Vagina (tissue), 2 donors: ENCODE measurements at regions not wholly inside any gene's neighbourhood (a gene's known extent, or its start where the extent isn't known, plus 50 kb on each side); places are given as distances from the start of the nearest gene placed in this dataset.

Source experiments
- DNase-seq, 2 donors: peaks; one replicate each; pipeline ENCODE4 v3.0.0-alpha.2; 2017; ENCODE audit errors: extremely low spot score in 2 of 2
- H3K27ac ChIP-seq: fragments of 200-600 bp; sonication (generic); one replicate; pipeline ENCODE4 v1.5.1; 2019
- H3K27me3 ChIP-seq: fragments of 200-600 bp; sonication (generic); one replicate; pipeline ENCODE4 v1.5.1; 2019
- H3K36me3 ChIP-seq, 2 donors: fragments of 200-600 bp; sonication (generic); one replicate each; pipeline ENCODE4 v1.5.1; 2017 to 2019
- H3K4me1 ChIP-seq: fragments of 200-600 bp; sonication (generic); one replicate; pipeline ENCODE4 v1.5.1; 2019
- H3K4me3 ChIP-seq, 2 donors: fragments of 200-600 bp; sonication (generic); 1 replicate in 1 of 2; 2 replicates in 1 of 2; pipeline ENCODE4 v1.5.1; 2016 to 2019
- H3K9me3 ChIP-seq: fragments of 200-600 bp; sonication (generic); one replicate; pipeline ENCODE4 v1.5.1; 2019
- POLR2A ChIP-seq, 2 donors: fragments of 450-650 bp; IDR thresholded peaks; one replicate each; pipeline ENCODE4 v1.6.1; 2017; ENCODE audit warnings: antibody characterized with exemption in 2 of 2, mild to moderate bottlenecking in 2 of 2, moderate library complexity in 2 of 2
- POLR2AphosphoS5 ChIP-seq, 2 donors: sonication (generic); formaldehyde crosslinking; IDR thresholded peaks; one replicate each; pipeline ENCODE4 v1.9.0; 2017; ENCODE audit warnings: antibody characterized with exemption in 2 of 2, mild to moderate bottlenecking in 2 of 2, low read depth in 1 of 2; ENCODE audit not compliant: insufficient read depth in 1 of 2
- intact Hi-C: fragments of 100-400 bp; cut with DNase I; formaldehyde crosslinking; loops from one replicate; pipeline ENCODE4 v1.15.1; 2023
- TF ChIP-seq, protein P1 (sequence below), 3 experiments: fragments of 450-650 bp in 2 of 3; fragments of 200-600 bp in 1 of 3; sonication (generic) in 1 of 3; IDR thresholded peaks; one replicate each; pipeline ENCODE4 v1.5.1; 2017 to 2019; ENCODE audit warnings: antibody characterized with exemption in 3 of 3, mild to moderate bottlenecking in 2 of 3, moderate library complexity in 2 of 3

DNA sequence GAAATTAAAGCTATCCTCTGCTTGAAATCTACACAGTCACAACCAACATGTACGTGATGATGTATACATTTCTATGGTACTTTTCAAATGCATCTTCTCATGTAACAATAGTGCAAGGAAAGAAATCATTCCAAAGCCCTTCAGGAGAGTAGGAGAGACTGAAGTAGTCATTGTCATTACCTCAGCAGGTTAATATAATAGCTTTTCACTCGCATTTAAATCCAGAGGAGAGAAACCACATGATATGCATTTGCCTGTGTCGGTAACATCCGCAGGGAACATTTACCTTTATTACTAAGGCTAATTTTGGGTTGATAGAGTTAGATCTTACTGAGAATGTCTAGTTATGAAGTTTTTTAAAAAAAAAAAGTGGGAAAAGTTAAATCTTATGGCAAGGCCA is 186.6 kb upstream of the DTNBP1 start:
- Histone ChIP-seq H3K36me3 (no peaks in the 10 kb centered on the region), H3K4me3 (no peak overlapping the region), H3K9me3 (no peaks in the 10 kb centered on the region), H3K27me3 (no peaks in the 10 kb centered on the region), H3K4me1 (no peaks in the 10 kb centered on the region), H3K27ac (no peak overlapping the region)
- TF ChIP-seq, protein P1, sequence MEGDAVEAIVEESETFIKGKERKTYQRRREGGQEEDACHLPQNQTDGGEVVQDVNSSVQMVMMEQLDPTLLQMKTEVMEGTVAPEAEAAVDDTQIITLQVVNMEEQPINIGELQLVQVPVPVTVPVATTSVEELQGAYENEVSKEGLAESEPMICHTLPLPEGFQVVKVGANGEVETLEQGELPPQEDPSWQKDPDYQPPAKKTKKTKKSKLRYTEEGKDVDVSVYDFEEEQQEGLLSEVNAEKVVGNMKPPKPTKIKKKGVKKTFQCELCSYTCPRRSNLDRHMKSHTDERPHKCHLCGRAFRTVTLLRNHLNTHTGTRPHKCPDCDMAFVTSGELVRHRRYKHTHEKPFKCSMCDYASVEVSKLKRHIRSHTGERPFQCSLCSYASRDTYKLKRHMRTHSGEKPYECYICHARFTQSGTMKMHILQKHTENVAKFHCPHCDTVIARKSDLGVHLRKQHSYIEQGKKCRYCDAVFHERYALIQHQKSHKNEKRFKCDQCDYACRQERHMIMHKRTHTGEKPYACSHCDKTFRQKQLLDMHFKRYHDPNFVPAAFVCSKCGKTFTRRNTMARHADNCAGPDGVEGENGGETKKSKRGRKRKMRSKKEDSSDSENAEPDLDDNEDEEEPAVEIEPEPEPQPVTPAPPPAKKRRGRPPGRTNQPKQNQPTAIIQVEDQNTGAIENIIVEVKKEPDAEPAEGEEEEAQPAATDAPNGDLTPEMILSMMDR (IDR thresholded peaks at IDR 0.05) = no peak
- TF ChIP-seq POLR2AphosphoS5 (IDR thresholded peaks at IDR 0.05; ENCODE audit: insufficient read depth in 1 of 2, low read depth in 1 of 2) (no peak), POLR2A (IDR thresholded peaks at IDR 0.05) (no peak)
- no peak for DNase-seq
- intact Hi-C loops = no loop called here

DNA sequence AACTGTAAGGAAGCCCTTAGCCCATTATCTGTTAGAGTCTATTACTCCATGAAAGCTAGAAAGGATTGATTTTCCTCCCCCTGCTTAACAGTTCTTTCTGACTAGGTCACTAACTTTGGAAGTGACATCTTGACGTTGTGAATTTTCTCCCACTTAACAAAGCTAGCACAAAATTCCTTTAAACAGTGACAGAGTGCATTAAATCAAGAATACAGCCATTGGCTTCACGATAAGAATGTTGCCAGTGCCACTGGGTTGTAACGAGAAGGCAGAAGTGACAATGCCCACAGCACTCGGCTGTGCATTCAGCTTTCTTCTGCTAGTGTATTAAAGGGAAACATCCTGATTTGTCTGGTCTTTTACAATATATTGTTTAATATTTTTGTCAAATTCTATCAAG is 182.7 kb upstream of the DTNBP1 start:
- no peaks in the 10 kb centered on the region for H3K36me3 ChIP-seq
- H3K27ac ChIP-seq = no peak overlapping the region
- no peak for DNase-seq
- no peaks in the 10 kb centered on the region for H3K4me1 ChIP-seq
- TF ChIP-seq, protein P1 (IDR thresholded peaks at IDR 0.05) = no peak
- no peak for TF ChIP-seq POLR2AphosphoS5 (IDR thresholded peaks at IDR 0.05; ENCODE audit: insufficient read depth in 1 of 2, low read depth in 1 of 2)
- TF ChIP-seq POLR2A (IDR thresholded peaks at IDR 0.05) = no peak
- no peaks in the 10 kb centered on the region for H3K9me3 ChIP-seq
- no peaks in the 10 kb centered on the region for H3K27me3 ChIP-seq
- H3K4me3 ChIP-seq = no peak overlapping the region
- intact Hi-C loops = no loop called here

DNA sequence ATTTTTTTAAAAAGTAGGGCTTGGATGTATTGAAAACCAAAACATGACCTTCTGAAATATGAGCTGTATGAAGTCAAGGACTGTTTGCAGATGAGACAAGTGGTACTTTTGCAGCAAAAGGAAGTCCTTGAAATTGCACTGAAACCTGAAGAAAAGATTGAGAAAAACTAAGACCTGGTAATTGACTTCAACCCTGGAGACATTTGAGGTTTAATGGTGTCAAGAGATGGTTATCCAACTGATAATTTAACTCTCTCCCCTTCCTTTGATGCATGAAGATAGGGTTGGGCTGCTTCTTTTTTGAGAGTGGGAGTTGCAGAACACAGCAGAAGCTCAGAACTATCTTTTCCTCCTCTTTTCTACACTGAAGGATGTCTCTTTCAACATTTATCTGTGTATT is 180.9 kb upstream of the DTNBP1 start:
- Histone ChIP-seq H3K4me3 (no peak overlapping the region), H3K27me3 (no peaks in the 10 kb centered on the region), H3K4me1 (no peaks in the 10 kb centered on the region), H3K36me3 (no peaks in the 10 kb centered on the region), H3K27ac (no peak overlapping the region), H3K9me3 (no peaks in the 10 kb centered on the region)
- intact Hi-C loops = no loop called here
- DNase-seq = no peak
- TF ChIP-seq, protein P1 (IDR thresholded peaks at IDR 0.05) = no peak
- no peak for TF ChIP-seq POLR2AphosphoS5 (IDR thresholded peaks at IDR 0.05; ENCODE audit: insufficient read depth in 1 of 2, low read depth in 1 of 2)
- no peak for TF ChIP-seq POLR2A (IDR thresholded peaks at IDR 0.05)

DNA sequence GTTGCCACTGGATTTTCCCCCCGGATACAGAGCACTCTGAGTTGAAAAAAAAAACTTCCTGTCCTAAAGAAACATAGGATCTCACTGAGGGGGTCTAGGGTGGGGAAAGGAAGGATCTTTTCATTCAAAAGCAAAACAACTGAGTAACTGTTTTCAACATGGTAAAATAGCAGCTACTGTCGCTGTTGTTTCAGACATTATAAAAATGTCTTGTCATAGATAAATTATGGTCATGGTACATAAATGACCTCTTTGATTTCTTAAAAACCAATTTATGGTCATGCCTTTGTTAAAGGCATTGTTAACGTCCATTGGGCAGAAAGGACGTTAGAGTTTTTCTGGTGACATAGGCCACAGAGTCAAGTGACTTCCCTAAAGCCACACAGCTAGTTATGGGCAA is 180.4 kb upstream of the DTNBP1 start:
- Histone ChIP-seq H3K9me3 (no peaks in the 10 kb centered on the region), H3K4me1 (no peaks in the 10 kb centered on the region), H3K27me3 (no peaks in the 10 kb centered on the region), H3K4me3 (no peak overlapping the region), H3K27ac (peak overlapping the region; percentile 18), H3K36me3 (no peaks in the 10 kb centered on the region)
- TF ChIP-seq POLR2A (IDR thresholded peaks at IDR 0.05) = no peak
- TF ChIP-seq POLR2AphosphoS5 (IDR thresholded peaks at IDR 0.05; ENCODE audit: insufficient read depth in 1 of 2, low read depth in 1 of 2) = no peak
- TF ChIP-seq, protein P1 (IDR thresholded peaks at IDR 0.05) = no peak
- intact Hi-C loops = no loop called here
- DNase-seq = no peak

DNA sequence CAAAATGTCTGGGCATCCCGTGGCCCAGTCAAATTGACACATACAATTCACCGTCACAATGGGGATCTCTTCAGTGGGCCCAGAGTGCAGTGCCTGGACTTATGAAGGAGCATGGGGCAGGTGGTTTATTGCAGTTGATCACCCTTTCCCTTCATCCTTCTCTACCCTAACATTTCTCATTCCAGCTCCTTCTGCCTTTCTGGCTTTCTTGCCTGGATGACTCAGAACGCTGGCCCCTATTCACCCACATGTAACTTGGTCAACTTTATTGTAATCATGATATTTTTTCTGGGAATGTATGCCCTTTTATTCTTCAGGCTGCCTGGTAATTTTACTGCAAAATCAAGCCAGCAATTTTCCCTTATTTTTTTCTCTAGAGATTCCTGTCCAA is 179.9 kb upstream of the DTNBP1 start:
- H3K9me3 ChIP-seq = no peaks in the 10 kb centered on the region
- H3K4me3 ChIP-seq = no peak overlapping the region
- peak overlapping the region; percentile 18 for H3K27ac ChIP-seq
- no peak for DNase-seq
- TF ChIP-seq POLR2A (IDR thresholded peaks at IDR 0.05) (no peak), POLR2AphosphoS5 (IDR thresholded peaks at IDR 0.05; ENCODE audit: insufficient read depth in 1 of 2, low read depth in 1 of 2) (no peak)
- no peaks in the 10 kb centered on the region for H3K36me3 ChIP-seq
- H3K4me1 ChIP-seq = no peaks in the 10 kb centered on the region
- intact Hi-C loops = no loop called here
- H3K27me3 ChIP-seq = no peaks in the 10 kb centered on the region
